Suprapubic skin (tissue), 3 donors: ENCODE measurements at regions not wholly inside any gene's neighbourhood (a gene's known extent, or its start where the extent isn't known, plus 50 kb on each side); places are given as distances from the start of the nearest gene placed in this dataset.

Experiments used
- EP300 ChIP-seq: sonication (generic); formaldehyde crosslinking; IDR thresholded peaks from one replicate; pipeline ENCODE4 v1.6.1; 2017; ENCODE audit warnings: antibody characterized with exemption
- POLR2A ChIP-seq, 2 donors: fragments of 450-650 bp; IDR thresholded peaks; one replicate each; pipeline ENCODE4 v1.6.1; 2017; ENCODE audit warnings: antibody characterized with exemption in 2 of 2, mild to moderate bottlenecking in 2 of 2, moderate library complexity in 2 of 2
- TF ChIP-seq, protein P1 (sequence below), 2 donors: fragments of 200-600 bp in 1 of 2; fragments of 450-650 bp in 1 of 2; sonication (generic) in 1 of 2; IDR thresholded peaks; one replicate each; pipeline ENCODE4 v1.5.1; 2016 to 2019; ENCODE audit warnings: antibody characterized with exemption in 2 of 2, mild to moderate bottlenecking in 1 of 2, moderate library complexity in 1 of 2

DNA sequence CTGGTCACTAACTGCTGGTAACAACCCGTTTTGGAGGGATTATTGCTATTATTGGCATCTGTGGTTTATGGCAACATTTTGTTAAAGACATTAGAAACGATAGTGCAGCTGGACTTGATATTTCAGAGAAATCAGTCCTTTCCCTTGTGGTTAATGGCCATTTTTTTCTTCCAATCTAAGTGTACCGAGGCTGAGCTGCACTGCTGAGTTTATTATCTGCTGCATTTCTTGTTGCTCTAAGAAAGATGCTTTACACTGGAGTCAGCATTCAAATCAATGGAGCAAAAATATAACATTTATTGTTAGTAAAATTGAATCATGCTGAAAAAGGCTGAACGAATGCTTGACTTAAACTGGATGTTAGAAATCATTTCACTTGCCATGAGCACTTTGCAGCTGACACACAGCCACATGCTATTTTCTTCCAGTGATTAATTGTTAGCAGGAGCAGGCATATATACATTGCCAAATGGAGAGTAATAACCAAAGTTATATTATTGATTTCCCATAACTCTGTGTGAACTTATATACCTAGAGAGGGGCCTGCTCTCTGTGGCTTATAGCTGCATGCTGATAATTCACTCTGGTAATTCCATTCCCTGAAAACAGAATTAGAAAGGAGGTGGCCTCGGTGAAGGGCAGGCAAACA is 66.5 kb upstream of the TTC29 start:
- no peak for TF ChIP-seq EP300
- TF ChIP-seq POLR2A (IDR thresholded peaks at IDR 0.05), result no peak
- TF ChIP-seq, protein P1, sequence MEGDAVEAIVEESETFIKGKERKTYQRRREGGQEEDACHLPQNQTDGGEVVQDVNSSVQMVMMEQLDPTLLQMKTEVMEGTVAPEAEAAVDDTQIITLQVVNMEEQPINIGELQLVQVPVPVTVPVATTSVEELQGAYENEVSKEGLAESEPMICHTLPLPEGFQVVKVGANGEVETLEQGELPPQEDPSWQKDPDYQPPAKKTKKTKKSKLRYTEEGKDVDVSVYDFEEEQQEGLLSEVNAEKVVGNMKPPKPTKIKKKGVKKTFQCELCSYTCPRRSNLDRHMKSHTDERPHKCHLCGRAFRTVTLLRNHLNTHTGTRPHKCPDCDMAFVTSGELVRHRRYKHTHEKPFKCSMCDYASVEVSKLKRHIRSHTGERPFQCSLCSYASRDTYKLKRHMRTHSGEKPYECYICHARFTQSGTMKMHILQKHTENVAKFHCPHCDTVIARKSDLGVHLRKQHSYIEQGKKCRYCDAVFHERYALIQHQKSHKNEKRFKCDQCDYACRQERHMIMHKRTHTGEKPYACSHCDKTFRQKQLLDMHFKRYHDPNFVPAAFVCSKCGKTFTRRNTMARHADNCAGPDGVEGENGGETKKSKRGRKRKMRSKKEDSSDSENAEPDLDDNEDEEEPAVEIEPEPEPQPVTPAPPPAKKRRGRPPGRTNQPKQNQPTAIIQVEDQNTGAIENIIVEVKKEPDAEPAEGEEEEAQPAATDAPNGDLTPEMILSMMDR (IDR thresholded peaks at IDR 0.05), result no peak
